Neural crest cell (in vitro differentiated cells): ENCODE measurements at regions not wholly inside any gene's neighbourhood (a gene's known extent, or its start where the extent isn't known, plus 50 kb on each side); places are given as distances from the start of the nearest gene placed in this dataset.

Experiments
- DNase-seq: peaks from one replicate; pipeline ENCODE4 v3.0.0; 2021; ENCODE audit warnings: low read depth, mixed read lengths, low spot score
- H3K27ac Mint-ChIP-seq: one replicate; pipeline ENCODE4 v1.8.0; 2021; ENCODE audit warnings: mild to moderate bottlenecking, mixed read lengths; ENCODE audit not compliant: unreplicated experiment
- H3K27me3 Mint-ChIP-seq: 2 replicates; pipeline ENCODE4 v1.8.0; 2021; ENCODE audit warnings: low read depth, mild to moderate bottlenecking, mixed read lengths
- H3K36me3 Mint-ChIP-seq: 2 replicates; pipeline ENCODE4 v1.8.0; 2021; ENCODE audit warnings: low read depth, mild to moderate bottlenecking, mixed read lengths
- H3K4me1 Mint-ChIP-seq: 2 replicates; pipeline ENCODE4 v1.8.0; 2021; ENCODE audit warnings: mixed read lengths
- H3K4me3 Mint-ChIP-seq: one replicate; pipeline ENCODE4 v1.8.0; 2021; ENCODE audit warnings: mild to moderate bottlenecking, mixed read lengths
- H3K9me3 Mint-ChIP-seq: 2 replicates; pipeline ENCODE4 v1.8.0; 2021; ENCODE audit warnings: mixed read lengths
- CTCF ChIP-seq: fragments of 200-600 bp; sonication (generic); conservative IDR thresholded peaks from 2 replicates; pipeline ENCODE4 v1.5.0; 2021; ENCODE audit warnings: antibody characterized with exemption, mild to moderate bottlenecking

- Mint-ChIP-seq H3K27ac (no peak overlapping the region), H3K4me3 (no peak overlapping the region), H3K4me1 (no peaks in the 10 kb centered on the region), H3K9me3 (peaks cover 6% of the 10 kb centered on the region), H3K27me3 (no peaks in the 10 kb centered on the region), H3K36me3 (no peaks in the 10 kb centered on the region)
- no peak for TF ChIP-seq CTCF
- no peak for DNase-seq
Observed at GRCh38 chr6:86723729-86724128, 213.6 kb upstream of the HTR1E start.

- TF ChIP-seq CTCF: no peak
- H3K27ac Mint-ChIP-seq: no peak overlapping the region
- no peaks in the 10 kb centered on the region for H3K36me3 Mint-ChIP-seq
- no peak for DNase-seq
- peaks cover 7% of the 10 kb centered on the region for H3K9me3 Mint-ChIP-seq
- H3K4me1 Mint-ChIP-seq: no peaks in the 10 kb centered on the region
- H3K4me3 Mint-ChIP-seq: no peak overlapping the region
- H3K27me3 Mint-ChIP-seq: no peaks in the 10 kb centered on the region
Observed at GRCh38 chr6:86723151-86723550, 214.2 kb upstream of the HTR1E start.

- no peaks in the 10 kb centered on the region for H3K4me1 Mint-ChIP-seq
- no peak for TF ChIP-seq CTCF
- DNase-seq: no peak
- H3K4me3 Mint-ChIP-seq: no peak overlapping the region
- peaks cover 9% of the 10 kb centered on the region for H3K9me3 Mint-ChIP-seq
- H3K27ac Mint-ChIP-seq: no peak overlapping the region
- no peaks in the 10 kb centered on the region for H3K27me3 Mint-ChIP-seq
- H3K36me3 Mint-ChIP-seq: no peaks in the 10 kb centered on the region
Observed at GRCh38 chr6:86722131-86722530, 215.2 kb upstream of the HTR1E start.

- no peak for DNase-seq
- H3K4me1 Mint-ChIP-seq: no peaks in the 10 kb centered on the region
- TF ChIP-seq CTCF: no peak
- peaks cover 9% of the 10 kb centered on the region for H3K9me3 Mint-ChIP-seq
- H3K4me3 Mint-ChIP-seq: no peak overlapping the region
- no peak overlapping the region for H3K27ac Mint-ChIP-seq
- no peaks in the 10 kb centered on the region for H3K27me3 Mint-ChIP-seq
- H3K36me3 Mint-ChIP-seq: no peaks in the 10 kb centered on the region
Observed at GRCh38 chr6:86715676-86716075, 221.7 kb upstream of the HTR1E start.

GRCh38 chr6:86712039-86712438 is 225.3 kb upstream of the HTR1E start:
- Mint-ChIP-seq H3K36me3 (no peaks in the 10 kb centered on the region), H3K27me3 (no peaks in the 10 kb centered on the region), H3K4me1 (no peaks in the 10 kb centered on the region), H3K9me3 (no peaks in the 10 kb centered on the region), H3K4me3 (no peak overlapping the region), H3K27ac (no peak overlapping the region)
- TF ChIP-seq CTCF: no peak
- no peak for DNase-seq

GRCh38 chr6:86707545-86708120 is 229.7 kb upstream of the HTR1E start:
- no peaks in the 10 kb centered on the region for H3K27me3 Mint-ChIP-seq
- no peaks in the 10 kb centered on the region for H3K36me3 Mint-ChIP-seq
- no peak for TF ChIP-seq CTCF
- H3K27ac Mint-ChIP-seq: no peak overlapping the region
- no peak overlapping the region for H3K4me3 Mint-ChIP-seq
- no peak for DNase-seq
- H3K4me1 Mint-ChIP-seq: peaks cover 3% of the 10 kb centered on the region
- H3K9me3 Mint-ChIP-seq: no peaks in the 10 kb centered on the region
